H9 (cell line): ENCODE measurements at regions not wholly inside any gene's neighbourhood (a gene's known extent, or its start where the extent isn't known, plus 50 kb on each side); places are given as distances from the start of the nearest gene placed in this dataset.

Source experiments
- DNase-seq: peaks from one replicate; pipeline ENCODE4 v3.0.0-alpha.2; 2017
- H2AFZ ChIP-seq: one replicate; pipeline ENCODE4 v1.6.1; 2013; ENCODE audit warnings: mild to moderate bottlenecking, low read length, control low read depth, moderate library complexity
- H2AK5ac ChIP-seq: 2 replicates; pipeline ENCODE4 v1.6.1; 2013; ENCODE audit warnings: low read length, control low read depth, mixed read lengths; ENCODE audit not compliant: insufficient read length
- H2BK120ac ChIP-seq: one replicate; pipeline ENCODE4 v1.6.1; 2013; ENCODE audit warnings: low read depth, mild to moderate bottlenecking, low read length, control low read depth, inconsistent platforms; ENCODE audit not compliant: poor library complexity, severe bottlenecking
- H2BK12ac ChIP-seq: 2 replicates; pipeline ENCODE4 v1.6.1; 2013; ENCODE audit warnings: low read length, control low read depth, mixed read lengths, low read depth; ENCODE audit not compliant: insufficient read length
- H2BK15ac ChIP-seq: 2 replicates; pipeline ENCODE4 v1.6.1; 2013; ENCODE audit warnings: low read depth, low read length, control low read depth
- H2BK20ac ChIP-seq: one replicate; pipeline ENCODE4 v1.6.1; 2013; ENCODE audit warnings: low read depth, mild to moderate bottlenecking, low read length, control low read depth, inconsistent platforms; ENCODE audit not compliant: poor library complexity, severe bottlenecking
- H2BK5ac ChIP-seq: 2 replicates; pipeline ENCODE4 v1.6.1; 2013; ENCODE audit warnings: low read length, control low read depth, mixed read lengths; ENCODE audit not compliant: insufficient read length
- H3K14ac ChIP-seq: 2 replicates; pipeline ENCODE4 v1.6.1; 2013; ENCODE audit warnings: low read length, control low read depth; ENCODE audit not compliant: insufficient read depth
- H3K18ac ChIP-seq: 2 replicates; pipeline ENCODE4 v1.6.1; 2013; ENCODE audit warnings: low read depth, mild to moderate bottlenecking, mixed read lengths, low read length, control low read depth; ENCODE audit not compliant: insufficient read length
- H3K23ac ChIP-seq: 2 replicates; pipeline ENCODE4 v1.6.1; 2013; ENCODE audit warnings: low read length, control low read depth, mixed read lengths, low read depth; ENCODE audit not compliant: insufficient read length
- H3K23me2 ChIP-seq: 2 replicates; pipeline ENCODE4 v1.6.1; 2013; ENCODE audit warnings: low read depth, mild to moderate bottlenecking, mixed read lengths, low read length, control low read depth; ENCODE audit not compliant: insufficient read length, poor library complexity, severe bottlenecking
- H3K27ac ChIP-seq: 2 replicates; pipeline ENCODE4 v1.5.1; 2013; ENCODE audit warnings: low read length, control low read depth, mixed read lengths, low read depth; ENCODE audit not compliant: insufficient read length
- H3K27me3 ChIP-seq: 2 replicates; pipeline ENCODE4 v1.6.1; 2013; ENCODE audit warnings: low read length, control low read depth, inconsistent platforms; ENCODE audit not compliant: insufficient read depth
- H3K4ac ChIP-seq: 2 replicates; pipeline ENCODE4 v1.6.1; 2013; ENCODE audit warnings: low read depth, mild to moderate bottlenecking, control low read depth, inconsistent platforms, low read length, moderate library complexity
- H3K4me1 ChIP-seq: 2 replicates; pipeline ENCODE4 v1.6.1; 2013; ENCODE audit warnings: low read length, control low read depth, inconsistent platforms; ENCODE audit not compliant: insufficient read depth
- H3K4me2 ChIP-seq: 2 replicates; pipeline ENCODE4 v1.6.1; 2013; ENCODE audit warnings: low read length, control low read depth, mixed read lengths; ENCODE audit not compliant: insufficient read length, insufficient read depth
- H3K56ac ChIP-seq: 2 replicates; pipeline ENCODE4 v1.6.1; 2013; ENCODE audit warnings: low read depth, mild to moderate bottlenecking, mixed read lengths, low read length, control low read depth; ENCODE audit not compliant: insufficient read length
- H3K79me1 ChIP-seq: 2 replicates; pipeline ENCODE4 v1.6.1; 2013; ENCODE audit warnings: low read depth, mild to moderate bottlenecking, moderate library complexity, low read length, control low read depth, inconsistent platforms; ENCODE audit not compliant: insufficient read depth, poor library complexity, severe bottlenecking
- H3K79me2 ChIP-seq: 2 replicates; pipeline ENCODE4 v1.6.1; 2013; ENCODE audit warnings: low read length, control low read depth, inconsistent platforms; ENCODE audit not compliant: insufficient read depth
- H3K9ac ChIP-seq: 2 replicates; pipeline ENCODE4 v1.6.1; 2013; ENCODE audit warnings: low read length, control low read depth, mixed read lengths; ENCODE audit not compliant: insufficient read length; ENCODE audit errors: extremely low read depth
- H3K9me3 ChIP-seq: one replicate; pipeline ENCODE4 v1.6.1; 2013; ENCODE audit warnings: low read depth, low read length, inconsistent platforms; ENCODE audit not compliant: control insufficient read depth
- H3T11ph ChIP-seq: one replicate; pipeline ENCODE4 v1.6.1; 2013; ENCODE audit warnings: mild to moderate bottlenecking, low read length, control low read depth, inconsistent platforms
- H4K20me1 ChIP-seq: one replicate; pipeline ENCODE4 v1.6.1; 2013; ENCODE audit not compliant: control insufficient read depth, insufficient read length, insufficient read depth
- H4K5ac ChIP-seq: 2 replicates; pipeline ENCODE4 v1.6.1; 2013; ENCODE audit warnings: low read depth, mild to moderate bottlenecking, mixed read lengths, low read length, control low read depth; ENCODE audit not compliant: insufficient read length
- H4K8ac ChIP-seq: replicated peaks from 2 replicates; pipeline ENCODE4 v1.6.1; 2013; ENCODE audit warnings: low read length, control low read depth, mixed read lengths, low read depth; ENCODE audit not compliant: insufficient read length
- H4K91ac ChIP-seq: 2 replicates; pipeline ENCODE4 v1.6.1; 2013; ENCODE audit warnings: low read depth, mild to moderate bottlenecking, moderate library complexity, mixed read lengths, low read length, control low read depth; ENCODE audit not compliant: insufficient read length
- H3K27ac Mint-ChIP-seq, 3 experiments: 2 replicates in 2 of 3; 3 replicates in 1 of 3; pipeline ENCODE4 v1.8.0; 2020 to 2021; ENCODE audit warnings: mixed read lengths in 3 of 3, mild to moderate bottlenecking in 1 of 3, moderate library complexity in 1 of 3
- H3K27me3 Mint-ChIP-seq: 2 replicates; pipeline ENCODE4 v1.8.0; 2021; ENCODE audit warnings: low read depth, mild to moderate bottlenecking, moderate library complexity, mixed read lengths
- H3K36me3 Mint-ChIP-seq, 3 experiments: 2 replicates in 2 of 3; 3 replicates in 1 of 3; pipeline ENCODE4 v1.8.0; 2020 to 2021; ENCODE audit warnings: low read depth in 3 of 3, mixed read lengths in 3 of 3; ENCODE audit not compliant: insufficient read depth in 1 of 3
- H3K4me1 Mint-ChIP-seq, 2 experiments: 2 replicates each; pipeline ENCODE4 v1.8.0; 2020; ENCODE audit warnings: mixed read lengths in 2 of 2
- H3K4me3 Mint-ChIP-seq, 2 experiments: 2 replicates in 1 of 2; 3 replicates in 1 of 2; pipeline ENCODE4 v1.8.0; 2020 to 2021; ENCODE audit warnings: mild to moderate bottlenecking in 2 of 2, mixed read lengths in 2 of 2, moderate library complexity in 1 of 2
- H3K9me3 Mint-ChIP-seq, 2 experiments: 2 replicates in 1 of 2; 3 replicates in 1 of 2; pipeline ENCODE4 v1.8.0; 2020; ENCODE audit warnings: mild to moderate bottlenecking in 2 of 2, mixed read lengths in 2 of 2, moderate library complexity in 1 of 2
- WGBS: extraction: QIAGEN DNeasy Blood & Tissue Kit; methylation state at CpG from one replicate; pipeline ENCODE4 v1.1.7; 2013; ENCODE audit warnings: missing lambda C conversion rate, low lambda C conversion rate, mixed read lengths; ENCODE audit not compliant: insufficient read length; ENCODE audit errors: extremely low coverage; 5-methylcytosine and 5-hydroxymethylcytosine counted together
- TF ChIP-seq, protein P1 (sequence below): fragments of 200-600 bp; sonication (generic); conservative IDR thresholded peaks from 3 replicates; pipeline ENCODE4 v1.8.0; 2021; ENCODE audit warnings: antibody characterized with exemption, mild to moderate bottlenecking

DNA sequence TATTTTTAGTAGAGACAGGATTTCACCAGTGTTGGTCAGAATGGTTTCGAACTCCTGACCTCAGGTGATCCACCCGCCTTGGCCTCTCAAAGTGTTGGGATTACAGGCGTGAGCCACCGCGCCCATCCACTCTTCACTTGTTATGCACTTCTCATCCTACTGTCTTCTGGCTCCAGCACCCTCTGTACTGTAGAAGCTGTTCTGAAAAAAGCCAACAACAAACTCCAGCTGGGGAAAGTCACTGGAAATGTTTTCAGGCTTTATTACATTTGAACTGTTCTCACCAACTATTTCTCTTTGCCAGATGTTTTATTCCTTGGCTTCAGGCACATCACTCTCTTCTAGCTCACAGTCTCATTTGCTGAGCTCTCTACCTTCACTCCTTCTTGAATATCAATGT lies 122.5 kb upstream of the EGR2 start:
- H3K4me3 Mint-ChIP-seq, result no peak overlapping the region
- no peaks in the 10 kb centered on the region for H3K4me1 Mint-ChIP-seq
- H3K27ac ChIP-seq, result no peak overlapping the region
- no peaks in the 10 kb centered on the region for H3K9me3 ChIP-seq
- no peak overlapping the region for H2AK5ac ChIP-seq
- H2BK20ac ChIP-seq, result no peak overlapping the region
- no peak overlapping the region for H3K56ac ChIP-seq
- H3T11ph ChIP-seq, result no peak overlapping the region
- H3K79me1 ChIP-seq, result no peaks in the 10 kb centered on the region
- H4K8ac ChIP-seq, result no peak overlapping the region
- no peak overlapping the region for H2BK15ac ChIP-seq
- no peak overlapping the region for H3K18ac ChIP-seq
- H2BK5ac ChIP-seq, result no peak overlapping the region
- H3K27me3 Mint-ChIP-seq, result no peaks in the 10 kb centered on the region
- H3K9me3 Mint-ChIP-seq, result no peaks in the 10 kb centered on the region
- no peak overlapping the region for H2AFZ ChIP-seq
- no peaks in the 10 kb centered on the region for H3K79me2 ChIP-seq
- H2BK12ac ChIP-seq, result no peak overlapping the region
- WGBS, result no CpG with 5 or more reads among the region's 5 CpGs
- H3K4ac ChIP-seq, result no peak overlapping the region
- H3K23me2 ChIP-seq, result no peaks in the 10 kb centered on the region
- H3K4me2 ChIP-seq, result no peak overlapping the region
- TF ChIP-seq, protein P1, sequence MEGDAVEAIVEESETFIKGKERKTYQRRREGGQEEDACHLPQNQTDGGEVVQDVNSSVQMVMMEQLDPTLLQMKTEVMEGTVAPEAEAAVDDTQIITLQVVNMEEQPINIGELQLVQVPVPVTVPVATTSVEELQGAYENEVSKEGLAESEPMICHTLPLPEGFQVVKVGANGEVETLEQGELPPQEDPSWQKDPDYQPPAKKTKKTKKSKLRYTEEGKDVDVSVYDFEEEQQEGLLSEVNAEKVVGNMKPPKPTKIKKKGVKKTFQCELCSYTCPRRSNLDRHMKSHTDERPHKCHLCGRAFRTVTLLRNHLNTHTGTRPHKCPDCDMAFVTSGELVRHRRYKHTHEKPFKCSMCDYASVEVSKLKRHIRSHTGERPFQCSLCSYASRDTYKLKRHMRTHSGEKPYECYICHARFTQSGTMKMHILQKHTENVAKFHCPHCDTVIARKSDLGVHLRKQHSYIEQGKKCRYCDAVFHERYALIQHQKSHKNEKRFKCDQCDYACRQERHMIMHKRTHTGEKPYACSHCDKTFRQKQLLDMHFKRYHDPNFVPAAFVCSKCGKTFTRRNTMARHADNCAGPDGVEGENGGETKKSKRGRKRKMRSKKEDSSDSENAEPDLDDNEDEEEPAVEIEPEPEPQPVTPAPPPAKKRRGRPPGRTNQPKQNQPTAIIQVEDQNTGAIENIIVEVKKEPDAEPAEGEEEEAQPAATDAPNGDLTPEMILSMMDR, result no peak
- no peak overlapping the region for H3K9ac ChIP-seq
- no peak overlapping the region for H3K27ac Mint-ChIP-seq
- H3K36me3 Mint-ChIP-seq, result no peaks in the 10 kb centered on the region; a peak in 1 of 7 replicates
- H4K91ac ChIP-seq, result no peak overlapping the region
- H2BK120ac ChIP-seq, result no peak overlapping the region
- no peak for DNase-seq
- no peaks in the 10 kb centered on the region for H3K4me1 ChIP-seq
- H3K14ac ChIP-seq, result no peak overlapping the region
- H4K5ac ChIP-seq, result no peak overlapping the region
- no peak overlapping the region for H3K23ac ChIP-seq
- H4K20me1 ChIP-seq, result no peaks in the 10 kb centered on the region
- H3K27me3 ChIP-seq, result no peaks in the 10 kb centered on the region
